ENCODE measurements at regions not wholly inside any gene's neighbourhood (a gene's known extent, or its start where the extent isn't known, plus 50 kb on each side); places are given as distances from the start of the nearest gene placed in this dataset.

GRCh38 chr7:121810831-121811672 lies 61.9 kb upstream of the PTPRZ1 start:
- DNase-seq (ENCODE audit: low read depth): no peak
- H3K4me3 ChIP-seq (ENCODE audit: low read depth, low read length): no peak overlapping the region
- TF ChIP-seq CTCF (IDR thresholded peaks at IDR 0.05; ENCODE audit: low read depth, low read length) (no peak), MYC (IDR thresholded peaks at IDR 0.05; ENCODE audit: low read depth, low read length) (no peak), POLR2A (IDR thresholded peaks at IDR 0.05; ENCODE audit: extremely low read depth, insufficient read length) (no peak), MAX (IDR thresholded peaks at IDR 0.05; ENCODE audit: low read depth, low read length) (no peak)

GRCh38 chr7:121807078-121807477 lies 65.9 kb upstream of the PTPRZ1 start:
- no peak for DNase-seq (ENCODE audit: low read depth)
- H3K4me3 ChIP-seq (ENCODE audit: low read depth, low read length): no peak overlapping the region
- TF ChIP-seq MAX (IDR thresholded peaks at IDR 0.05; ENCODE audit: low read depth, low read length) (no peak), POLR2A (IDR thresholded peaks at IDR 0.05; ENCODE audit: extremely low read depth, insufficient read length) (no peak), MYC (IDR thresholded peaks at IDR 0.05; ENCODE audit: low read depth, low read length) (no peak), CTCF (IDR thresholded peaks at IDR 0.05; ENCODE audit: low read depth, low read length) (no peak)

- DNase-seq (ENCODE audit: low read depth): no peak
- H3K4me3 ChIP-seq (ENCODE audit: low read depth, low read length): no peak overlapping the region
- TF ChIP-seq CTCF (IDR thresholded peaks at IDR 0.05; ENCODE audit: low read depth, low read length) (no peak), POLR2A (IDR thresholded peaks at IDR 0.05; ENCODE audit: extremely low read depth, insufficient read length) (no peak), MAX (IDR thresholded peaks at IDR 0.05; ENCODE audit: low read depth, low read length) (no peak), MYC (IDR thresholded peaks at IDR 0.05; ENCODE audit: low read depth, low read length) (no peak)
Observed at GRCh38 chr7:121803039-121803438, 69.9 kb upstream of the PTPRZ1 start.

GRCh38 chr7:121800916-121801675 lies 71.9 kb upstream of the PTPRZ1 start:
- H3K4me3 ChIP-seq (ENCODE audit: low read depth, low read length): no peak overlapping the region
- DNase-seq (ENCODE audit: low read depth): no peak
- TF ChIP-seq MYC (IDR thresholded peaks at IDR 0.05; ENCODE audit: low read depth, low read length): no peak
- TF ChIP-seq POLR2A (IDR thresholded peaks at IDR 0.05; ENCODE audit: extremely low read depth, insufficient read length): no peak
- no peak for TF ChIP-seq CTCF (IDR thresholded peaks at IDR 0.05; ENCODE audit: low read depth, low read length)
- no peak for TF ChIP-seq MAX (IDR thresholded peaks at IDR 0.05; ENCODE audit: low read depth, low read length)

GRCh38 chr7:121798896-121799295 lies 74.1 kb upstream of the PTPRZ1 start:
- DNase-seq (ENCODE audit: low read depth): no peak
- TF ChIP-seq POLR2A (IDR thresholded peaks at IDR 0.05; ENCODE audit: extremely low read depth, insufficient read length) (no peak), MAX (IDR thresholded peaks at IDR 0.05; ENCODE audit: low read depth, low read length) (no peak), CTCF (IDR thresholded peaks at IDR 0.05; ENCODE audit: low read depth, low read length) (no peak), MYC (IDR thresholded peaks at IDR 0.05; ENCODE audit: low read depth, low read length) (no peak)
- no peak overlapping the region for H3K4me3 ChIP-seq (ENCODE audit: low read depth, low read length)
